ENCODE measurements at regions not wholly inside any gene's neighbourhood (a gene's known extent, or its start where the extent isn't known, plus 50 kb on each side); places are given as distances from the start of the nearest gene placed in this dataset.

GRCh38 chr22:34068001-34068400 is 147.7 kb upstream of the LARGE1 start:
- POLR2A ChIA-PET: no interaction called here
- intact Hi-C loops (cut with micrococcal nuclease): no loop called here
- no peaks in the 10 kb centered on the region for H3K9me3 Mint-ChIP-seq
- H3K27me3 Mint-ChIP-seq: peaks cover 2% of the 10 kb centered on the region
- H3K27ac Mint-ChIP-seq: no peak overlapping the region
- no peak for DNase-seq
- no peak for ATAC-seq (ENCODE audit: low read depth)
- CTCF ChIA-PET: no interaction called here
- no peaks in the 10 kb centered on the region for H3K4me1 Mint-ChIP-seq
- TF ChIP-seq CTCF (IDR thresholded peaks at IDR 0.05): no peak
- no peaks in the 10 kb centered on the region for H3K36me3 Mint-ChIP-seq (ENCODE audit: low read depth)
- no peak overlapping the region for H3K4me3 Mint-ChIP-seq

GRCh38 chr22:34070051-34070450 is 149.8 kb upstream of the LARGE1 start:
- TF ChIP-seq CTCF (IDR thresholded peaks at IDR 0.05): no peak
- DNase-seq: no peak
- no peak overlapping the region for H3K27ac Mint-ChIP-seq
- intact Hi-C loops (cut with micrococcal nuclease): no loop called here
- no peaks in the 10 kb centered on the region for H3K4me1 Mint-ChIP-seq
- ChIA-PET CTCF (no interaction called here), POLR2A (no interaction called here)
- H3K9me3 Mint-ChIP-seq: no peaks in the 10 kb centered on the region
- no peak overlapping the region for H3K4me3 Mint-ChIP-seq
- no peaks in the 10 kb centered on the region for H3K27me3 Mint-ChIP-seq
- ATAC-seq (ENCODE audit: low read depth): no peak
- no peaks in the 10 kb centered on the region for H3K36me3 Mint-ChIP-seq (ENCODE audit: low read depth)

GRCh38 chr22:34070531-34070930 is 150.3 kb upstream of the LARGE1 start:
- DNase-seq (no peak), ATAC-seq (ENCODE audit: low read depth) (no peak)
- no peak overlapping the region for H3K4me3 Mint-ChIP-seq
- no peaks in the 10 kb centered on the region for H3K36me3 Mint-ChIP-seq (ENCODE audit: low read depth)
- CTCF ChIA-PET: no interaction called here
- no peak for TF ChIP-seq CTCF (IDR thresholded peaks at IDR 0.05)
- no peaks in the 10 kb centered on the region for H3K27me3 Mint-ChIP-seq
- no peak overlapping the region for H3K27ac Mint-ChIP-seq
- POLR2A ChIA-PET: no interaction called here
- H3K4me1 Mint-ChIP-seq: no peaks in the 10 kb centered on the region
- intact Hi-C loops (cut with micrococcal nuclease): no loop called here
- H3K9me3 Mint-ChIP-seq: no peaks in the 10 kb centered on the region

- ATAC-seq (ENCODE audit: low read depth): no peak
- intact Hi-C loops (cut with micrococcal nuclease): no loop called here
- no peaks in the 10 kb centered on the region for H3K9me3 Mint-ChIP-seq
- no peaks in the 10 kb centered on the region for H3K4me1 Mint-ChIP-seq
- no peak for TF ChIP-seq CTCF (IDR thresholded peaks at IDR 0.05)
- H3K27ac Mint-ChIP-seq: no peak overlapping the region
- H3K27me3 Mint-ChIP-seq: no peaks in the 10 kb centered on the region
- no peaks in the 10 kb centered on the region for H3K36me3 Mint-ChIP-seq (ENCODE audit: low read depth)
- ChIA-PET CTCF (no interaction called here), POLR2A (no interaction called here)
- H3K4me3 Mint-ChIP-seq: no peak overlapping the region
- DNase-seq: no peak
Observed at GRCh38 chr22:34072585-34072984, 152.3 kb upstream of the LARGE1 start.

GRCh38 chr22:34080433-34080832 is 160.2 kb upstream of the LARGE1 start:
- ChIA-PET CTCF (no interaction called here), POLR2A (no interaction called here)
- intact Hi-C loops (cut with micrococcal nuclease): no loop called here
- Mint-ChIP-seq H3K27ac (no peak overlapping the region), H3K27me3 (no peaks in the 10 kb centered on the region), H3K4me3 (no peak overlapping the region), H3K9me3 (no peaks in the 10 kb centered on the region), H3K4me1 (no peaks in the 10 kb centered on the region), H3K36me3 (ENCODE audit: low read depth) (no peaks in the 10 kb centered on the region)
- DNase-seq (no peak), ATAC-seq (ENCODE audit: low read depth) (no peak)
- TF ChIP-seq CTCF (IDR thresholded peaks at IDR 0.05): no peak

Data from activated B cell treated with CpG ODN at 0.5 μM for 24 hours (primary cell).